ENCODE measurements at regions not wholly inside any gene's neighbourhood (a gene's known extent, or its start where the extent isn't known, plus 50 kb on each side); places are given as distances from the start of the nearest gene placed in this dataset.

DNA sequence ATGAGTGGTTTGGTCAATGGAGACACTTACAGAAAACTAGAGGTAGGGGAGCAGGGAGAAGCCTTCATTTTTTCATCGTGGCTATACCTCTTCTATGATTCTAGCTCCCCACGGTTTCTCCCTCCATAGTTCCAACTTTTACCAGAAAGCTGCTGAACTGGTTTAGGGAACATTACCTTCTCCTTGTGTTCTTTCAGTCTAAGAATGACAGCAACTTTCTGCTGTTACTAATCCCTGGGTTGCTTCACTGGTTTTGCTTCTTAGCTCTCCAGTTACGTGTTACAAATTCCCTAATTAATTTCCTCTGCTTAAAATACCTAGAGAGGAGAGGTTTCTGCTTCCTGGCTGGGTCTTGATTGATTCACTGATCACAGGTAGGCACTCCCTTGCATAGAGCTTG, 499.9 kb downstream of the SLC4A3 start:
- ATAC-seq (no peak), DNase-seq (no peak)
- H3K27me3 ChIP-seq = no peaks in the 10 kb centered on the region
- H3K4me3 ChIP-seq = no peak overlapping the region
- 68 to 84% methylated on average over 3 of the region's 3 CpGs for WGBS, 2 donors
- no peak overlapping the region for H3K27ac ChIP-seq
- TF ChIP-seq, protein P1, sequence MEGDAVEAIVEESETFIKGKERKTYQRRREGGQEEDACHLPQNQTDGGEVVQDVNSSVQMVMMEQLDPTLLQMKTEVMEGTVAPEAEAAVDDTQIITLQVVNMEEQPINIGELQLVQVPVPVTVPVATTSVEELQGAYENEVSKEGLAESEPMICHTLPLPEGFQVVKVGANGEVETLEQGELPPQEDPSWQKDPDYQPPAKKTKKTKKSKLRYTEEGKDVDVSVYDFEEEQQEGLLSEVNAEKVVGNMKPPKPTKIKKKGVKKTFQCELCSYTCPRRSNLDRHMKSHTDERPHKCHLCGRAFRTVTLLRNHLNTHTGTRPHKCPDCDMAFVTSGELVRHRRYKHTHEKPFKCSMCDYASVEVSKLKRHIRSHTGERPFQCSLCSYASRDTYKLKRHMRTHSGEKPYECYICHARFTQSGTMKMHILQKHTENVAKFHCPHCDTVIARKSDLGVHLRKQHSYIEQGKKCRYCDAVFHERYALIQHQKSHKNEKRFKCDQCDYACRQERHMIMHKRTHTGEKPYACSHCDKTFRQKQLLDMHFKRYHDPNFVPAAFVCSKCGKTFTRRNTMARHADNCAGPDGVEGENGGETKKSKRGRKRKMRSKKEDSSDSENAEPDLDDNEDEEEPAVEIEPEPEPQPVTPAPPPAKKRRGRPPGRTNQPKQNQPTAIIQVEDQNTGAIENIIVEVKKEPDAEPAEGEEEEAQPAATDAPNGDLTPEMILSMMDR (IDR thresholded peaks at IDR 0.05) = no peak
- peaks cover 0 to 17% (median 0%) of the 10 kb centered on the region in 11 donors for H3K9me3 ChIP-seq
- H3K4me1 ChIP-seq = peaks cover 0 to 5% (median 0%) of the 10 kb centered on the region in 9 donors
- intact Hi-C loops (cut with DNase I) = no loop called here
- H3K36me3 ChIP-seq = no peaks in the 10 kb centered on the region

DNA sequence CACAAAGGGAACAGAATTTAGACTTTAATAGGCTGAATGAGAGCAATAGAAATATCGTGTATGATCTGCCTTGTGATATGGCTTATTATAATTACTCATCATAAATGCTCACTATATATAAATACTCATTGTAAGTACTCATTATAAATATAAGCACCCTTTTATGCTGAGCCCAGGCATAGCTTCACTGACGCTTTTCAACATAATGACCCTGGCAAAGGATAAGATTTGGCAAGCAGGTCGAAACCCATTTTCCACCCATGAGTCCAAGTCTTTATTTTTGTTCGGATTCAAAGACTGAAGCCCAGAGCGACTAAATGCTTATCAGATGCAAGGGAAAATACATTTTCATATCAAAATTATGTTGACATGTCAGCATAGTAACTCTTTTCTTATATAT, 500.4 kb downstream of the SLC4A3 start:
- 49% methylated on average over 5 of the region's 5 CpGs for WGBS, 2 donors
- H3K36me3 ChIP-seq = no peaks in the 10 kb centered on the region
- TF ChIP-seq, protein P1 (IDR thresholded peaks at IDR 0.05) = no peak
- H3K4me3 ChIP-seq = no peak overlapping the region
- peaks cover 0 to 5% (median 0%) of the 10 kb centered on the region in 9 donors for H3K4me1 ChIP-seq
- no peak overlapping the region for H3K27ac ChIP-seq
- no peaks in the 10 kb centered on the region for H3K27me3 ChIP-seq
- peaks cover 0 to 17% (median 0%) of the 10 kb centered on the region in 11 donors for H3K9me3 ChIP-seq
- ATAC-seq (no peak), DNase-seq (no peak)
- intact Hi-C loops (cut with DNase I) = no loop called here

DNA sequence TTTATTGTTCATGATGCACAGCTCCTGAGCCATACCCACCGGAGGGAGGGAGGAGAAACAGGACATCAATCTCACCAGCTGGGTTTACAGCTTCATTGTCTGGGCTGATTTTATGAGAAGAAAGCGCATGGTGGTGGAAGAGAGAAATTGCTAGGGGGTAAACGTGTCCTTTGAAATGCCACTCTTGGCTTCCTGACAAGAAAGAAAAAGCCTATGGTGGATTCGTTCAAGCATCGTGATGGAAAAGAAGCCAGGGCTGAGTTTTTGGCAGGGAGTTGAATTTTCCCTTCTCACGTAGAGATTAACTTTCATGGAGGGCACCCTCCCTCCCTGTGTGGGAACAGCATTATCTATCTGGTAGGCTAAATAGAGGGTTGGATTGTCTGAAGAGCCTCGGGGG, 502.0 kb downstream of the SLC4A3 start:
- Histone ChIP-seq H3K4me3 (no peak overlapping the region), H3K36me3 (no peaks in the 10 kb centered on the region), H3K4me1 (peaks cover 0 to 5% (median 0%) of the 10 kb centered on the region in 9 donors), H3K27me3 (no peaks in the 10 kb centered on the region), H3K27ac (no peak overlapping the region), H3K9me3 (peaks cover 0 to 17% (median 0%) of the 10 kb centered on the region in 11 donors)
- WGBS, 2 donors = 43 to 49% methylated on average over 7 of the region's 7 CpGs
- TF ChIP-seq, protein P1 (IDR thresholded peaks at IDR 0.05) = no peak
- DNase-seq (no peak), ATAC-seq (peak in 5 of 8 donors; percentile 33 to 77 (median 49))
- intact Hi-C loops (cut with DNase I) = no loop called here

DNA sequence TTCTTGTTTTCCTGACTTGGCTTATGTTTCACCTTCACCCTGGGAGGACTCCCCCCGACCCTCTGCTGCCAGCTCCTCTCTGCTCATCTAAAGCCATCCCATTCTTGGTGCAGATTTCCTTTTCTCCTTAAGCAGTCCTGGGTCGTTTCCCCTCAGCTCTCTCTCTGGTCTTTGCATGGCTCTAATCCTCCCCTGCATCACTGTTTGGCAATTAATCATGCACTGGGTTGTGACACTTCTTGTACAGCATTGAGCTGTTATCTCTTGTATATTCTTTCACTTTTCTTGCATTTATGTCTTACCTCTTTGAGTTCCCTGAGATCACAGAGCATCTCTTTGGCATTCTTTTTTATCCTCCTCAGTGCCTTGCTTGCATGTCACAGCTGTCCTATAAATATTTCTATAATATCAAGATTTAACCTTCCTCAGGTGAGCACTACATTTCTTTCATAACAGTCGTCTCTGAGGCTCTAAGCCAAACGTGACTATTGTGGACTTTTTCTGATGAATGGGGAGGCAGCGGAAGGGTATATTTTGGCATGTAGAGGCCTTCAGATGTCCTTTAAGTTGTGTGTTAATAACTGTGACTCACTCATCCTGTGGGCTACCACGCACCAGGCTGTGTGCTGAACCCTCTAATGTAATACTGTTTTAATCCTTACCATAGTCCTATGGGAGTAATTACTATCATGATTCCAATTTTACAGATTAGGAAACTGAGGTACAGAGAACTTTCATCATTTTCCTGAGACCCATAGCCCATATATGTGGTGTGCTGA, 507.5 kb downstream of the SLC4A3 start:
- H3K27me3 ChIP-seq = no peaks in the 10 kb centered on the region
- no peaks in the 10 kb centered on the region for H3K36me3 ChIP-seq
- no peaks in the 10 kb centered on the region for H3K4me1 ChIP-seq
- TF ChIP-seq, protein P1 (IDR thresholded peaks at IDR 0.05) = no peak
- H3K27ac ChIP-seq = no peak overlapping the region
- DNase-seq = no peak
- H3K9me3 ChIP-seq = peaks cover 0 to 19% (median 0%) of the 10 kb centered on the region in 11 donors
- intact Hi-C loops (cut with DNase I) = no loop called here
- no peak for ATAC-seq
- WGBS, 2 donors = 71 to 77% methylated on average over 6 of the region's 6 CpGs
- H3K4me3 ChIP-seq = no peak overlapping the region

Measured in heart right ventricle (tissue), 16 donors.